MG63 (cell line): ENCODE measurements at regions not wholly inside any gene's neighbourhood (a gene's known extent, or its start where the extent isn't known, plus 50 kb on each side); places are given as distances from the start of the nearest gene placed in this dataset.

Experiments used
- DNase-seq: peaks from one replicate; pipeline ENCODE4 v3.0.0-alpha.2; 2020
- H3K27me3 ChIP-seq: fragments of 250-450 bp; sonication (Bioruptor Pico); 2 replicates; pipeline ENCODE4 v1.5.1; 2020; ENCODE audit warnings: mild to moderate bottlenecking, moderate library complexity
- H3K36me3 ChIP-seq: fragments of 250-450 bp; sonication (Bioruptor Pico); 2 replicates; pipeline ENCODE4 v1.5.1; 2020; ENCODE audit warnings: mild to moderate bottlenecking, moderate library complexity
- H3K4me3 ChIP-seq: fragments of 250-450 bp; sonication (Bioruptor Pico); 2 replicates; pipeline ENCODE4 v1.5.1; 2020; ENCODE audit warnings: mild to moderate bottlenecking, moderate library complexity
- H3K9me3 ChIP-seq: fragments of 250-450 bp; sonication (Bioruptor Pico); 2 replicates; pipeline ENCODE4 v1.5.1; 2020; ENCODE audit warnings: mild to moderate bottlenecking, moderate library complexity

DNA sequence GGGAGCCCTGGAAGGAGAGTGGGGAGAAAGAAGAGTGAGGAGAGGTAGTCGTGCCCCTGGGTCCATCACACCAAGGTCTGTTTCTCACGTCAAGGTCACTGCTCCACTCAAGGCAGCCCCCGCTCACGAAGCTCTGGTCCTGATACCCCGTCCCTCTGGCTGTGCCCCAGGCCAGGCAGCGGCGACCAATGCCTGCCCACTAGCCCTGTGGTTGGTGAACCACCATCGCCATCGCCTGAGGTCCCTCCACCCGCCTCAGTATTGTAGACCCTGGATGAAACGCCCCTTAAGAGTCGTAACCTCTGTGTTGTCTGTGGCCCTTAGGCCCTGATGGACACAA is 378.3 kb upstream of the MYT1L start:
- H3K9me3 ChIP-seq, result no peaks in the 10 kb centered on the region
- no peak for DNase-seq

DNA sequence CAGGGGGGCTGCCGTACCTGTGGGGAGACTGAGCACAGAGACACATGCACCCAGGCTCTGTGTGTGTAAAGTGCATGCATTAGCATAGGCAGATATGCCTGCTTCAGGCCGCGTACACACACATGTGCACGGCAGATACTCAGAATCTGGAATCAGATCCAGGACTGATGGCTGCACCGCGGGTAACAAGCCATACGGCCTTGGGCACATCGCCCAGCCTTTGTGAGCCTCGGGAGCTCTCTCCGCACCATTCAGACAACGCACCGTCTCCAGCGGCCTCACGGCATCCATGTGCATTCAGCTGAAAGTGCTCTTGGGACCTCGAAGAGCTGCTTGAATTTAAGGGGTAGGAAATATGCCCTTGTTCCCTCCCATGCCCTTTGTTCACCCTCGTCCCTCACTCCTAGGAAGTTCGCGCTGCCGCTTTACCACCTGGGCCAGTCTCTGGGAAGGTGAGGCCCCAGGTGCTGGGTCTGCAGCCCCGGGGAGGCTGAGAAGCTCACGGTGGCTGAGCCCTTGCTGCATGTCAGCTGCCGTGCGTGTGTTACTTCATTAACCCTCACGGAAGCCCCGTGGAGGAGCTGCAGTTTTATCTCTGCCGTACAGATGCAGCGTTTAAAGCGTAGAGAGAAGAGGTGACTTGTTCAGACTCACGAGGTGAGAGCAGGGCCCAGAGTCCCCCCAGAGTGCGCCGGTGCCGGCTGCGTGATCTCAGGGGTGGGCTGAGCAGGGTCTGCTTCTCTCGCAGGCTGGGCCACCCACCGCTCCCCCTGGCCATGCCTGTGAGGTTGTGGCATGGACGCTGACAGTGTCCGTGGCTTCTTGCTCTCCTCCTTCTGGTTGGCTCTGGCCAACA is 377.7 kb upstream of the MYT1L start:
- DNase-seq, result no peak
- no peaks in the 10 kb centered on the region for H3K9me3 ChIP-seq
- H3K4me3 ChIP-seq, result no peak overlapping the region
- H3K27me3 ChIP-seq, result no peaks in the 10 kb centered on the region
- H3K36me3 ChIP-seq, result no peaks in the 10 kb centered on the region

More for the DNA sequence above, 378.3 kb upstream of the MYT1L start:
- Histone ChIP-seq H3K27me3 (no peaks in the 10 kb centered on the region), H3K36me3 (no peaks in the 10 kb centered on the region), H3K4me3 (no peak overlapping the region)

DNA sequence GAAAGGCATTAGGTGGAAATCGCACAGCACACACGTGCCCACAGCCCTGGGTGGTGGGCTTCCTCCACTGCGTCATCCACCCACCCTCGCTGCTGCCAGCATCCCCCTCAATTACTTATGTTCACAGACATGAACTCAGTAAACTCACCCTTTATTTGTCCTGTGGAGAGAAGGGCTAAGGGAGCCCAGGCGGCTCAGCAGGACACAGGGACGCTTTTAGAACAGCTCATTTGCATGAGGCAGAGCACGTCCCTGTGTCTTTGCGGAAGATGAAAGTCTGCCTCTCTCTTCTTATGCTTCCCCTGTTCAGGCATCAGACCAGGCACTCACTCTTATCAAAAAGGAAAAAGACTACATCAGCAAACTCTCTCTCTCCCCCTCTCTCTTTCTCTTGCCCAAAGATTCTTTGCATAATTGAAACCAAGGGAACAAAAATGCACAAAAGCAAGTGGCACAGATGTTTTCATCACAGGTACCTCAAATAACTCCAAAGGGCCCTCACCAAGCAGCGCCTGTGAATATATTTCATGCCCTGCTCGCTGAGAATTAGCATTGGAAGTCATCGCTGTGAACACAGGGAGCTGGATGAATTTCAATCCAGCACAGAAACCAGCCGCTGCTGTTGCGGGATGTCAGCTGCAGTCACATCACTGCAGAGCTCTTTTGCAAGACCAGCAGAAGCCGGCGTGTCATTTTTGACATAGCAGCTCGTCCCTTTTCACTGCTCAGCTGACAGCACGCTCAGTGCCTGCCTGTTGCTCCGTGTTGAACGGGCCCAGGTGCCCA is 376.3 kb upstream of the MYT1L start:
- Histone ChIP-seq H3K27me3 (no peaks in the 10 kb centered on the region), H3K9me3 (no peaks in the 10 kb centered on the region), H3K4me3 (no peak overlapping the region), H3K36me3 (no peaks in the 10 kb centered on the region)
- DNase-seq, result no peak

DNA sequence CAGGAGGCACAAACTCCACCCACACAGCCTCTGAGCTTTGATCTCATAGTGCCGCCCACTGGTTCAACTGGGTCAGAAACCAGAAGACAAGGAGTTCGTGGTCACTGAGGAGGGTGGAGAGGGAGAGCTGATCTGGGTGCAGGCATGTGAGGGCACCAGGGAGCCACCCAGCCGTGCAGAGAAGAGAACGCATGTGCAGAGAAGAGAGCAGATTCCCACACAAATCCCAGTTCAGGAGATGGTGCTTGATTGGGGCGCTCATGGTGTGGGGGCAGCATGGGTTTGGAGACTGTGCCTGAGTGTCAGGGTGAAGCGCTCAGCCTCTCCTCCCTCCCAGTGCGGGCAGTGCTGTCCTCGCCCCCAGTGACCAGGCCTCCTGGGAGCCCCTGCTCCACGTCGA is 375.2 kb upstream of the MYT1L start:
- H3K9me3 ChIP-seq, result no peaks in the 10 kb centered on the region
- DNase-seq, result no peak
- no peaks in the 10 kb centered on the region for H3K27me3 ChIP-seq
- no peaks in the 10 kb centered on the region for H3K36me3 ChIP-seq
- no peak overlapping the region for H3K4me3 ChIP-seq

DNA sequence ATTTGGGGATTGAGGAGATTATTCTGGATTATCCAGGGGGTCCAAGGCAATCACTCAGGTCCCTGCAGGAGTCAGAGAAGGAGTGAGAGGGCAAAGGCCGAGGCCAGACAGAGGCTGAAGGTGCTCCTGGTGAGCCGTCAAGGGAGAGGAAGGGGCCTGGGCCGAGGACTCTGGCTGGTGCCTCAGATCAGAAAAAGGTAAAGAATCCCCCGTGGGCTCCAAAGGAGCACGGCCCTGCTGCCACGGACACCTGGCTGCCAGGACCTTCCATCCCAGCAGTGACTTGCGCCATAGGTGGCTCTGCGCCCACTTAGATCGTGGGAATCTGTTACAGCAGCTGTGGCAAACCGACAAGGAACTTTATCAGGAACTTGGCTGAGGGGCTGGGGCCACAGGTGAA is 374.8 kb upstream of the MYT1L start:
- no peak overlapping the region for H3K4me3 ChIP-seq
- no peak for DNase-seq
- no peaks in the 10 kb centered on the region for H3K9me3 ChIP-seq
- H3K27me3 ChIP-seq, result no peaks in the 10 kb centered on the region
- no peaks in the 10 kb centered on the region for H3K36me3 ChIP-seq

DNA sequence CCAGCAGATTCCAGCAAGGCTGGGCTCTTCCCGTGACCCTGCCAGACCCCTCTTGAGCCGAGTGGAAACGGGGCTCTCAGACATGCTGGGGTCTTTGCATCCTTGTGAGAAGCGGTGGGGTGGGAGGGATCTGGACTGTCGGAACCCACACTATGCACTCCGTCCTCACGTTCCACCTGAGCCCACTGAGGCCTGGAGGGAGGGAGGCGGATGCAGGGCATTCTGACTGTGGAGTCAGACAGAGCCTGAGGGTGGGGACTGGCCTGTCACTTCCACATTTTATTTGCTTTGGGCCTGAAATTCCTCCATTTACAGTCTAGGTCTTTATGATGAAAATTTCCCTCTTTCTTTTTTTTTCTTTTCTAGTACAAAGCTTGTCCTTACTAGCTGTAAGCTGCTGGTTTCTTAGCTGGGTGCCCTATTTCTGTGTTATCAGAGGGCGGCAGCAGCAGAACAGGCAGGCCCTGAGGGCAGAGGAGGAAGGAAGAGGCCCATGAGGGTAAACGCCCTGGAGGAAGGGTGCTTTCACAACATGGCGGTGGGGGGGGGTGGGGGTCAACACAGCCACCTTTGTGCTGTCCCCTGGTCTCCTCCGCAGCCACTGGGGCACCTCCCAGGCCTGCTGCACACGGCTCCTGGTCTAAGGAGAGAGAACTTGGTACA is 373.5 kb upstream of the MYT1L start:
- Histone ChIP-seq H3K27me3 (no peaks in the 10 kb centered on the region), H3K9me3 (no peaks in the 10 kb centered on the region), H3K36me3 (no peaks in the 10 kb centered on the region), H3K4me3 (no peak overlapping the region)
- DNase-seq, result no peak

DNA sequence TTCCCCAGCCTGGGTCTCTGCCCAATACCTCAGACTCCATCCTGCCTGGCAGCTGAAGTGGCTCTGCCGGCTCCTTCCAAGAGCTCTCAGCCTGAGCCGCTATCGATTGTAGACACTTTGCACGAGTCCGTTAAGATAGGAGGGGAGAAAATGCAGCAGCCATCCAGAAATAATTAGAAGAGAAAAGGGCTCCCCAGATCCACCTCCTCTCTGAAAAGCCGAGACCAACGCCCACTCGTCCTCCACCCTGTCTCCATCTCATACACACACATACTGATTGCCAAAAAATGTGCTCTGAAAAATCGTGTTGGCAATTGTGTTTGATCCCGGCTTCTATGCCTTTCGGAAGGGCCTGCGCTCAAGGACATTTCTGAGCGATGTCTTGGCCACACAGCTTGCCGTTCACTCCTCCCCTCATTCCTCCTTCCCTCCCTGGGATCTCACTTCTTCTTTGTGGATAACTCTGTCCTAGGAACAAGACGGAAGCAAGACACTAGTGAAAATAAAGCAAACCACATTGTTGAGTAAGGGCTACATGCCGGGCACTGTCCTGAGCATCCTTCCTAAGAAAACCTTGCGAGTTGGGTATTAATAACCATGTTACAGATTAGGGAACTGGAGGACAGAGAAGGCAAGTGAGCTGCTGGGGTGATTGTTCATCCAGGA is 372.8 kb upstream of the MYT1L start:
- DNase-seq, result no peak
- Histone ChIP-seq H3K36me3 (no peaks in the 10 kb centered on the region), H3K9me3 (no peaks in the 10 kb centered on the region), H3K4me3 (no peak overlapping the region), H3K27me3 (no peaks in the 10 kb centered on the region)

DNA sequence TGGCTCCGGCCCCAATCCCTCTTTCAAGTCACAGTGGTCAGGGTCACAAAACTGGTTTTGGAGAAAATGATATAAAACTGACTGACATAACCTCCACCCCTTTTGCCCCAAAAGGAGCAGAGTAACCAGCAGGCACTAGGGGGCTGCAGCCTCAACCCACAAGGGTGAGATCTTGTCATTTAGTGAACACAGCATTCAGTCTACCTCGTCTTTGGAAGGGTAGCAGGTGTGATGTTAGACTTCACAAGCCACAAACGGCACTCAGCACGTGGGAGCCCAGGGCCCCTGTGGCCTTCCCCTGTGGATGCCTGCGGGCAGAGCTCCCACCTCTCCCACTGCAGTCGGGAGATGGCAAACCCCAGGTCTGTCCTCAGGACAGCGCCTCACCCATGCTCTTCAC is 372.1 kb upstream of the MYT1L start:
- H3K36me3 ChIP-seq, result no peaks in the 10 kb centered on the region
- H3K9me3 ChIP-seq, result no peaks in the 10 kb centered on the region
- no peak overlapping the region for H3K4me3 ChIP-seq
- no peak for DNase-seq
- H3K27me3 ChIP-seq, result no peaks in the 10 kb centered on the region

DNA sequence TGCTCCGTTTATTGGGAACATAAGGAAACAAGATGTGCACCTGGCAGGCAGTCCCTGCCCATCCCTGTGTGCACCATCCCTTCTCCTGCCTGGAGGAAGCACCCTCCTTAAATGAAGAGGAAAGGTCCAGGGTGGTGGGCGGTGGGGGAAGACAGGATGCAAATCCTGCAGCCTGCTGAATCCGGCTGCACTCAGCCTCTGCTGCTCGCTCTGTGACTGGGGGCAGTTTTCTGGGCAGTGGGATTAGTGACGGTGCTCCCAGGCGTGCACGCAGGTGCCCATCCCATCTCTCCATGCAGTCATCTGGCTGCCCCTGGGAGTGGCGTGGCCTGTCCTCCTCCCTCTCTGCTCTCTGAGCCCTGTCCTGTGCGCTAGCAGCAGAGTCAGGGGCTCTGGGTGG is 371.3 kb upstream of the MYT1L start:
- Histone ChIP-seq H3K9me3 (no peaks in the 10 kb centered on the region), H3K4me3 (no peak overlapping the region)
- no peak for DNase-seq

DNA sequence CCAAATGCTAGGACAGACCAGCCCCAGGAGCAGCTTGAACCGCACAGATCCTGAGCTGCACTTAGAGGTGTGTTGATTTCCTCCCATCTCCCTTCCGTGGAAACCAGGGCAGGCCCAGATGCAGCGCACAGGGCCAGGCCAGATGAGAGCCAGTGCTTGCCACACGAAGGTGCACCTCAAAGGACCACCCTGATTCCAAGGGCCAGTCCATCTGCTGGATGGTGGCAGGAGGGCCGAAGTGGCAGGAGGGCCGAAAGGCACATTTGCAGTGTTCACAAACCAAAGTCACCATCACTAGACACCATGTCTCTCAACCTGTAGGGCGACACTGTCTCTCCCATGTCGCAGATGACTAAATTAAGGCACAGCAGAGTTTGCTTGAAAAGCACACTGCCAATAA is 370.7 kb upstream of the MYT1L start:
- no peaks in the 10 kb centered on the region for H3K9me3 ChIP-seq
- DNase-seq, result no peak
- H3K36me3 ChIP-seq, result no peaks in the 10 kb centered on the region
- no peak overlapping the region for H3K4me3 ChIP-seq
- no peaks in the 10 kb centered on the region for H3K27me3 ChIP-seq

More for the DNA sequence above, 371.3 kb upstream of the MYT1L start:
- H3K36me3 ChIP-seq, result no peaks in the 10 kb centered on the region
- no peaks in the 10 kb centered on the region for H3K27me3 ChIP-seq

DNA sequence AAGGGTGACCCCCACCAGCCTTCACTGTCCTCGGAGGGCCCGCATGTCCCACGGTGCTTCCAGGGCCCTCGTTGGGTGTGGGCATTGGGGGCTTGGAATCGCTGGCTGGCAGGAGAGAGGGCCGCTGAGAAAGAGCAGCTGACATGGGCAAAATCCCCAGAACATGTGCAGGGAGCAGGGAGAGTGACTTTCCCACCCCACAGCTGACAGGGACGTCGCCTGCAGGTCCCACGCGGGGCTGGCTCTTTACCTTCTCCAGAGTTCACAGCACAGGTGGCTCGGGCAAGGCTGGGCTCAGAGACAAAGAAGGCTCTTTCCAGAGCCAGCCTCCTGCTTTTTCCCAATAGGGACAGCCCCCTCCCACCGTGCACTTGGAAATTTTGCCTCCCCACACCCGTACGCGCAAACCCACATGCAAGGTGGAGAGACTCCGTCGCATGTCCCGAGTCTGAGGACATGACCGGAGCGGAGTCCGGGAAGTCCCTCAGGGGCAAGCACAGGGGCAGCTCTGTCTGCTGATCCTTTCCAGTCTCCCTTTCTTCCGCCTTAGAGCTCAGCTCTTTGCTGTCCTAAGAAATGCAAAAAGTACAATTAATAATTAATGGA is 370.2 kb upstream of the MYT1L start:
- Histone ChIP-seq H3K4me3 (no peak overlapping the region), H3K36me3 (no peaks in the 10 kb centered on the region), H3K27me3 (no peaks in the 10 kb centered on the region), H3K9me3 (no peaks in the 10 kb centered on the region)
- DNase-seq, result no peak

DNA sequence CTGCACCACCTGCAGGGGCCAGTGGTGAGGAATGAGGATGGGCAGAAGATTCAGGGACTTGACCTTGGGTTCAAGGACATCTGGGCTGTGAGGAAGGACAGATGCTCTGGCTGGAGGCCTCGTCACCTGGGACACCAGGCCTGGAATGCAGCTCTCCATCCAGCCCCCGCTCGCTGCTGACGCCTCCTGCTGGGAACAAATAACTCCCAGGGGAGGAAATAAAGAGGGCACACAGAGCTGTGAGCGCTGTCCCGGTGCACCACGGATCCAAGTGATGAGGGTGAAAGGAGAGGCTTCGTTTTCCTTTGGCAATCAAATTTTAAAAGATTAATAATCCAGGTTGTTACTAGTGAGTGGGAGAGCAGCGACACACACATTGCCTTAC is 368.0 kb upstream of the MYT1L start:
- no peaks in the 10 kb centered on the region for H3K9me3 ChIP-seq
- no peak overlapping the region for H3K4me3 ChIP-seq
- no peak for DNase-seq
- H3K36me3 ChIP-seq, result no peaks in the 10 kb centered on the region
- peaks cover 6% of the 10 kb centered on the region; the same call in 1 of the 2 replicates for H3K27me3 ChIP-seq

DNA sequence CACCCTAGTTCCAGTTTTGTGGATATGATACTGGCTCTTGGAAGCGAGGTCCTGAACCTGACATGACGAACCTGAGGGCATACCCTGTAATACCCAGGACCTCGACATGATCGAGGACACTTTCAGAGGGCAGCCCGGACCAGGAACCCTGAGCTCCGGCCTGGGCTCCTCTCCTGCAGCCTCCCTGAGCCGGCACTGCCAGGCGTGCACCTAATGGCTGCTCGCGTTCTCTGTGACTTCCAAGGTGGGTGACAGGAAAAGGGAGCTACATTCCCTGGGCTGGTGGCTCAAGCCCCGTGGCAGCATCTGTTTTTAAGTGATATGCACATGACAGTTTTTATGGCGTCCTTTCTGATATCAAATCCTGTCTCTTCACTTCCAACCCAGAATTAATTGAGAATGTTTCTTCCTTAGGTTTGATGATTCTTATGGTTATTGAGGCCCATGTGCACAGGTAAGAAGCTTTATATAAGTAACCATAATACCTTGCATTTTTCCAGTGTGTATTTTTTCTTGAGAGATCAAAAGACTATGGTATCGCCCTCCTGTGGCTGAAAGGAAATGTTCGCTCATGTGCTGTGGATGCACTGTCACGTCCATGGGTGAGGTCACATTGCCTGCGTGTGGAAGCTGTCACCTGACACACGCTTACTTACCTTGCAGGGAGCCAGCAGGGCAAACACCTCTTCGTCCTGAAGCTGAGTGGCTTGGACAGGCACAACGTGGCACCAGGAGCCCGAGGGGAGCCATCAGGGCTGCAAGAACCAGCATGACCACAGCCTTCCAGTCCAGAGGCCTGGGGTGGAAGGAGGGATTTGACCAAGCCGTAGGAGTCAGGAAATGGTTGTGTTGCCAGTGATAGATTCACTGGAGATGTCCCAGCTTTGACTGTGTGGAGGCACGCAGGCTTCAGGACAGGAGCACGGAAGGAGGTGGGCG is 367.4 kb upstream of the MYT1L start:
- DNase-seq, result no peak
- no peak overlapping the region for H3K4me3 ChIP-seq
- H3K27me3 ChIP-seq, result peaks cover 6% of the 10 kb centered on the region; the same call in 1 of the 2 replicates
- H3K36me3 ChIP-seq, result no peaks in the 10 kb centered on the region
- no peaks in the 10 kb centered on the region for H3K9me3 ChIP-seq

DNA sequence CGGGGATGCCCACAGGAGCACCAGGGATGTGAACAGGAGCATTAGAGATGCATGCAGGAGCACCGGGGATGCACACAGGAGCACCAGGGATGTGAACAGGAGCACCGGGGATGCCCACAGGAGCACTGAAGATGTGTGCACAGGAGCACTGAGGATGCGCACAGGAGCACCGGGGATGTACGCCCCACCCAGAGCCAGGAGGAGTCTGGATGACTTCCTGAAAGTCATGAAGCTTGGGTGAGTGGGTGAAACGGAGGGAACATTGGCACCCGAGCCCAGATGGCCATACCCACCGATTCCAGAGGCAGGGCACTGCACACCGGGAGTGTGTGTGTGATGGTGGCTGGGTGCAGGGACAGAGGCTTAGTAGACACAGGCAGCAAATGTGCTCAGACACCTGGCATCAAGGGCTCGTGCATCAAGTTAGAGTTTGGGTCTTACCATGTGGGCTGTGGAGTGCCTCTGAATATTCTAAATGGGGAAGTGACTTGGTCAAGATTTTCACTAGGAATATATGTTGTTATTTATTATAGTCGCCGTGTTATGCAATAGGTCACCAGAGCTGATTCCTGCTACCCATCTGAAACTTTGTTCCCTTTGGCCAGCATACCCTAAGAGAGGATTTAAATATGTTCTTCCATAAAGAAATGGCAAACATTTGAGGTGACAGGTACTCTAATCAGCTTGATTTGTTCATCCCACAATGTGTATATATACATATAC is 365.8 kb upstream of the MYT1L start:
- no peaks in the 10 kb centered on the region for H3K9me3 ChIP-seq
- no peak overlapping the region for H3K4me3 ChIP-seq
- peaks cover 6% of the 10 kb centered on the region; the same call in 1 of the 2 replicates for H3K27me3 ChIP-seq
- no peaks in the 10 kb centered on the region for H3K36me3 ChIP-seq
- no peak for DNase-seq

DNA sequence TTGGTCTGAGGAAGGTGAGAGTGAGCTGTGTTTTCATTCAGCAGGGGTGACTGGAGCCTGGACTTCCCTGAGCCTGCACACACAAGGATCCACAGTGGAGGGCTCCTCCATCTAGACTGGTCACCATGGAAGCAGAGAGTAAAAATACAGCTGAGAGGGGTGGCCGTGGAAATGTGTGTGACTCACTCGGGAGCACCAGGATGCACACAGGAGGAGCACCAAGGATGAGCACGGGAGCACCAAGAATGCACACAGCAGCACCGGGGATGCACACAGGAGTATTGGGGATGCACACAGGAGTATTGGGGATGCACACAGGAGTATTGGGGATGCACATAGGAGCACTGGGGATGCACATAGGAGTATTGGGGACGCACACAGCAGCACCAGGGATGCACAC is 365.2 kb upstream of the MYT1L start:
- H3K27me3 ChIP-seq, result peaks cover 6% of the 10 kb centered on the region; the same call in 1 of the 2 replicates
- no peak for DNase-seq

More for the DNA sequence above, 365.2 kb upstream of the MYT1L start:
- Histone ChIP-seq H3K9me3 (no peaks in the 10 kb centered on the region), H3K4me3 (no peak overlapping the region), H3K36me3 (no peaks in the 10 kb centered on the region)
